Iris pigment epithelial cell (primary cell): ENCODE measurements at regions not wholly inside any gene's neighbourhood (a gene's known extent, or its start where the extent isn't known, plus 50 kb on each side); places are given as distances from the start of the nearest gene placed in this dataset.

Experiments
- DNase-seq: peaks from one replicate; pipeline ENCODE4 v3.0.0-alpha.2; 2011; ENCODE audit warnings: low read depth

DNA sequence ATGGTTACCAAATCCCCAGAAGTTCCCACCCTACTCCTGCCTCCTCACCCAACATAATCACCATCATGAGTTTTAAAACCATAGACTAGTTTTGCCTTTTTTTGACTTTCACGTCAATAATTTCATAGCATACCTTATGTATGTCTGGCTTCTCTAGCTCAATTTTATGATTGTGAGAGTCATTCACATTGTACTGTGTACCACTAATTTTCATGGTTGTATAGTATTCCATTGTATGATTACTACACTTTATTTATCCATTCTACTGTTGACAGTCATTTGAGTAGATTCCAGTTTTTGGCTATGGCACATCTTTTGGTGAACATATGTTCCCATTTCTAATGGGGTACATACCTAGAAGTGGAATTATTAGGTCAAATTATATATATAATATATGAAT is 195.3 kb upstream of the TCF21 start:
- no peak for DNase-seq

DNA sequence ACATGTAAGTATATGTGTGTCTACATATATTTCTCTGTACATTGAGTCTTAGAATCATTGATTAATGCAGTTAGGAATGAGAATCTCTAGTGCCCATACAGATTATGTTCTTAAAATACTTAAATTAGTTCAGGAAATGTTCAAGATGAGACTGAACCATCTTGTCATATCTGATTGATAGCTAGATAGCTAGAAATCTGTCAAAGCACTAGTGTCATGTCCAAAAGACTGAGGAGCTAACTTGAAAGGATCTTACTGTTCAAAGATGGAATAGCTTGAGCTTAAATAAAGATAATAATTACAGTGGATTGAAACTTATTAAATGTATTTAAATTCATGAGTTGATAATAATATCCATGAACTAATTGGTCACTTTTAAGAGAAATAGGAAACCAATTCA is 191.7 kb upstream of the TCF21 start:
- no peak for DNase-seq

DNA sequence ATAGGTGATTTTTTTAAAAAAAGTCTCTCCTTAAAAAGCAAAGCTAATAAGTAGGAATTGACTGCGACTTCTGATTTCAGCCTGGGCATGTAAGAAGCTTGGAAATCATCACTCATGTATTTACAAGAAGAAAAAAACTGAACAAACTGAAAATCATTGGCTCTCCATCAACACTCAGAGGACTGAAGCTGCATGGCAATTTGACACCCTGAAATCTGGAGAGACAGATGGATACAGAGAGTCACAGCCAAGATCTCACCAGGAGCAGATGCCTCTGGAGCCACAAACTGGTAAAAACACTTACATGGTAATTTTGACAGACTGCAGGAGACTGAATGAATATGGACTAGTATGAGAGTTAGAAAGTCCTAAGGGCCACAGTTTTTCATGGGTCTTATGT is 191.2 kb upstream of the TCF21 start:
- peak; percentile 64 for DNase-seq

DNA sequence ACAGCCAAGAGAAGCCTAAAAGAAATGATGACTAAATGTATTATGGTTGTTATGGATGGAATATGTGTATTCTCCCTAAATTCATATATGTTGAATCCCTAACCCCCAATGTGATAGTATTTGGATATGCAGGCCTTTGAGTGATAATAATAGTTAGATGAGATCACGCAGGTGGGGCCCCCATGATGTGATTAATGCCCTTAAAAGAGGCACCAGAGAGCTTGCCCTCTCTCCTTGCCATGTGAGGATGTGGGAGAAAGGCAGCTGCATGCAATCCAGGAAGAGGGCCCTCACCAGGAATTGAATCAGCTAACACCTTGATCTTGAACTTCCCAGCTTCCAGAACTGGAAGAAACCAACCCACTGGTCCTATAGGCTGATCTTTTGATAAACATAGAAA is 190.6 kb upstream of the TCF21 start:
- DNase-seq: no peak

DNA sequence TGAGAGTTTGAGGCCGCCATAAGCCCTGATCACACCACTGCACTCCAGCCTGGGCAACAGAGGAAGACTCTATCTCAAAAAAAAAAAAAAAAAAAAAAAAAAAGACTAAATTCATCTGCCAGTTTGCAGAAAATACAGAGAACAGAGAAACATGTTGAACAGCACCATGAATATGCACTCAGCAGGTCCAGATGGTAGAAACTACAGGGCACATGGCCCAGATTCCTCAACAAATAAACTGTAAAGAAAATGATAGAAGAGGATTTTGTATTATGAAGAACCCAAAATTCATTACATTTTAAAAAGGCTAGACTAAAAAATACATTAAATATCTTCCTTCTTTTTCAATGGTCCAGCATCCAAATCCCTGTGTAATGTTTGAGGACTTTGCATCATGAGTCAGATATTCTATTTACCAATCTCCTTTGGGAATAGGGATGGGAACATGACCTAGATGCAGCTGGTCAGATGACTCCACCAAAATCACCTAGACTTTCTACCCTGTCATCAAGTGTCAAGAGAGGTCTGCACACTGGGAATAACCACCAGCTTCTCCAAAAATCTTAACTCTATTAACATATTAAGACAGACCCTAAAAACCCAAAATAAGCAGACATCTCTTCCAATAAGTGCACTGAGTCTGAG is 189.1 kb upstream of the TCF21 start:
- no peak for DNase-seq

DNA sequence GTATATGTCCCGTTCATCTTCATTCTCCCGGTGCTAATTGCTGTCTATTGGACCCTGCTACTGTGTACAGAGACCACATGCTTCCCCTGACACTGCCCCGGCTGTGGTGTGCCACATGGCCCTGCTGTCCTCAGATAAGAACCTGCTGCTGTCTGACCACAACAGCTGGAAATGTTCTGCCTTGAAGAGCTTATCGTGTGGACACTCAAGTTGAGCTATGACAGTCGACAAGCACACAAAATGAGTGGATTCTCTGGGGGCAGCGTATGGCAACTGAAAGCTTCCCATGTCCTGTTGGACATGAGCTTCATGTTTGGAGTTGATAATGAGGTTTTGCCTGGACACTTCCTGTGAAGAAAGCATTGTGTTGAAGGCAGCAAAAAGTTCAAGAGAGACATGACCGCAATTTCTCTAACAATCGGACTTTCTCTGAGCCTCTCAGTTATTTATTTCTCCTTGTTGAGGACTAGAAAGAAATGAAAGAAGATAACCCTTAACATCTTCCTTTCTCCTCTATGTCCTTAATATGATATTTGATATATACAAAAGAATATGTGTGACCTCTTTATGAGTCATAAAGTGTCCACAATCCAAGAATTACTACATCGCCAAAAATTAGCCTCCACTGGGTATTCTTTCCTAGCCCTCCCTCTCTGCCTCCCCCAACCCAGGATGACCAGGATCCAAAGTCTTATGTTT is 187.1 kb upstream of the TCF21 start:
- DNase-seq: no peak

DNA sequence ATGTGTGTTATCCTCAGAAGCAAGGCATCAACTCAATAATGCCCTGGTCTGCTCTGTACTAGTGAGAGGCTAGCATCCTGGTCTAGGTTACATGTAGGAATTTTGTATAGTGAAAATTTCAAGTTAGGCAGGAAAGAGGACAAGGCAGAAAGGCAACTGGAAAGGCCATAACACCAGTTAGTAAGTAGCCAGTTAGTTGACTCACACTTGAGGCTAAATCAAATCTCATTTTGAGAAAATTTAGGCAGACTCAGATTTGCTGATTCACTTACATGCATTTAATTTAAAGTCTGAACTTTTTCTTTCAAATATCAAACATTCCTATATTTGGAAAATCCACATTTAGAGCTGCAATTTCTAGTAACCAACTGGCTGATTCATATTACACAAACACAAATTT is 184.5 kb upstream of the TCF21 start:
- peak; percentile 45 for DNase-seq

DNA sequence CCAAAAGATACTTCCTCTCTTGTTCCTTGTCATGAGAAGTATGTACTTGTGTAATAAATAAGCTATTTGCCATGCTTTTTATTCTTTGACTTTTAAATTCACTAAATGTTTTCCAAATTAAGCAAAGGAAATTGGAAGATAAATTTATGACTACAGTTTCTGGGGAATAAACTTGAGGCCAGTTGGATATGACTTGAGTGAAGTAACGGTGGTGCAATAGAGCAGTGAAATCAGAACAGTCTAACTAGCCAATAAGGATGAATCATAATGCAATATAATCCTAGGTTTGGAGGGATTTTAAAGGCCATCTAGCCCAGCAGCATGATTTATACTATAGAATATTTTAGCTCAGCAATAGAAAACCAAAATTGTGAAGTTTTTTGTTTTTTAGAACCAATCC is 183.8 kb upstream of the TCF21 start:
- peak; percentile 92 for DNase-seq

DNA sequence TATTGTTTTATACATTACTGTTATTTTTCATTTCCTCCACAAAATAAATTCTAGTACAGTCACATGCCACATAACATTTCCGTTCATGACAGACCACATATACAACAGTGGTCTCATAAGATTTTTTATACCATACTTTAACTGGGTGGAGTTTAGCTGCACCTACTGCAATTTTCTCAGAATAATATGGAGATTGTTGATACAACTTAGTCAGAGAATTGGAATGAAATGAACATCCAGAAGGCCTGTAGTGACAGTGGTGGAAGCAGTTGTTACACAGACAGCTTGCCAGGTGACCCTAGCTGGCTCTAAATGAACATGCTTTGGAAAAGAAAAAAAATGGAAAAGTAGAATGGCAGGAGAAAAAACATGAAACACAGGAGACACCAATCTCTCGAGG is 183.2 kb upstream of the TCF21 start:
- DNase-seq: peak; percentile 72

DNA sequence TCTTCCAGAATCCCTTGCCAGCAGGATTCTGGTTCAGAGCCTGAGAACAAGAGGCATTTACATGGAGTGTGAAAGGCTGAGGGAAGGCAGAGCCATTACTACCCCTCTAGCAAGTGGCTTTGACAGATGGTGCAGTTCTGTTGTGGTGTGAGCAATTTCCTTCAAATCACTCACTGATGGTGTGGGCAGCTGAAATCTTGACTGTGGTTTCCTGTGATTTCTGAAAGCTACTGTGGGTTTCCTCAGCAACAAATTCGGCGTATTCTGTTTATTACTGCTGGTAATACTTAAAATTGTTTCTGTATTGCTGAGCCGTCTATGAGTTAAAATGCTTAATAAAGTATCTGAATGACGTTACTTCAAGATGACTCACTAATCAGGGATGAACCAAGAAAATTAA is 181.5 kb upstream of the TCF21 start:
- peak; percentile 98 for DNase-seq

DNA sequence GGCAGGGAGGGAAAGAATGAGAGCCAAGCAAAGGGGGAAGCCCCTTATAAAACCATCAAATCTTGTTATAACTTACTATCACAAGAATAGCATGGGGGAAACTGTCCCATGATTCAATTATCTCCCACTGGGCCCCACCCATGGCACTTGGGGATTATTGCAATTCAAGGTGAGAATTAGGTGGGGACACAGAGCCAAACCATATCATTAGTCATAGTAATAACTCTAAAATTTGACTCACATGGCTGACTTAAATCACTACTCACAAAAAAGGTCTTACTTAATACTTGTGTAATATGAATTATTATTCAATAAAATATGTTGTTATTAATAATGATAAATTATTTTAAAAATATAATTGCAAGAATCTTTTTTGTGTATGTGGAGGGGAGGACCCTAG is 178.1 kb upstream of the TCF21 start:
- DNase-seq: no peak

DNA sequence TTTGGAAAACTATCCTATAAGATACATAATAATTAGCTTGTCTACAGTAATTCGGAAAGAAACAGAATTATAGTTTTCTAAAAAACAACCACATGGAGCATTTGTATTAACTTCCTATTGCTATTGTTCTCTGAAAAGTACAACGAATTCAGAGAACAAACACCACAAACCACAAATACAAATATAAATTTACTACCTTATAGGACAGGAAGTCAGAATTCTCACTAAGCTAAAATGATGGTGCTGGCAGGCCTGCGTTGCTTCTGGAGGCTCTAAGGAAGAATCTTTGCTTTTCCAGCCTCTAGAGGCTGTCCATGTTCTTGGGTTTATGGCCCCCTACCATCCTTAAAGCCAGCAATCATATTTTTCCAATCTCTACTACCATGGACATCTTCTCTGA is 173.6 kb upstream of the TCF21 start:
- no peak for DNase-seq

DNA sequence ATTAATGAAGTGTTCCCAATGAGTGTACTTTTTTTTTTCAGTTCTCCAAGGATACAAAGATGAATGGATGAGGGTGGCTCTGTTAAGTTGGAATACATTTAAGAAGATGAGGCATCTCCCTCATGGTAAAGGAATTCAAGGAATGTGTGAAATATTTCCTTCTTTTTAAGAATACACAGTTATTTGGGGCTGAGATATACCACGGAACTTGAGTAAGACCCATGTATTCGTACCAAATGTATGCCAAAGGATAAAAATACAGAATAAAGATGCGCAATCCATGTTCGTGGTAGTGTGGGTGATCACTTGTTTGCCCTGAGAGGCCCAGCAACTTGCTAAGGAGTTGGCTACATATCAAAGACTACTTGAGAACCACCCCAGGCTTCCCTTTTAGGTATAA is 164.2 kb upstream of the TCF21 start:
- DNase-seq: peak; percentile 70

DNA sequence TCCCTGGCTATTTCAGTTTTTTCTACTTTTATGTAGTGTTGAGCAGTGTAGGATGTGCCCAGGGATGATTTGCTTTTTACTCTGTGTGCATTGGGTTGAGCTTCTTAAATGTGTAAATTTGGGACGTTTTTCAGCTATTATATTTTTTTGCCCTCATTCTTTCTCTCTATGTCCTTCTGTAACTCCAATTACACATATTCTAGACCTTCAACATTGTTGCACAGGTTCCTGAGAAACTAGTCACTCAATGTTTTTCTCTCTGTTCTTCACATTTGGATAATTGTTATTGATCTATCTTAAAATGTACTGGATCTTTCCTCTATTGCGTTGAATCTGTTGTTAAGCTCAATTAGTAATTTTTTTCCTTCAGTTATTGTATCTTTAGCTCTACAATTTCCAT is 162.7 kb upstream of the TCF21 start:
- no peak for DNase-seq

DNA sequence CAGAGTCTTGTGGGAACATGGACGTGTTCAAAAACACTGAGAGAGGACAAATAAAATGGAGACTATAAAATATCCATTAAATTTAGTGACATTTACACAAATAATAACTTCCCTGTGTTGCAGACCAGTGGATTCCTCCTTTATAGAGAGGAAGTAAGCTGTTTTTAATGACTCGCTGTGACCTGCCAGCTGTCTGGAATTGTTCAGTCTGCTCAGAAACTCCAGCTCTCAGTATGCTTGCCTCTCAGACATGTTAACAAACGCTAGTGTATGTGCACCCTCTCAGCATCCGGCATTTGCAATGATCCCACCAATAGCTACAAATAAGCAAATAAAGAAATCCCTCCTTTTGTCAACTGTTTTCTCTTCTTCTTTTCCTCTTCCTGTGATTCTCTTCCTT is 158.0 kb upstream of the TCF21 start:
- DNase-seq: no peak

DNA sequence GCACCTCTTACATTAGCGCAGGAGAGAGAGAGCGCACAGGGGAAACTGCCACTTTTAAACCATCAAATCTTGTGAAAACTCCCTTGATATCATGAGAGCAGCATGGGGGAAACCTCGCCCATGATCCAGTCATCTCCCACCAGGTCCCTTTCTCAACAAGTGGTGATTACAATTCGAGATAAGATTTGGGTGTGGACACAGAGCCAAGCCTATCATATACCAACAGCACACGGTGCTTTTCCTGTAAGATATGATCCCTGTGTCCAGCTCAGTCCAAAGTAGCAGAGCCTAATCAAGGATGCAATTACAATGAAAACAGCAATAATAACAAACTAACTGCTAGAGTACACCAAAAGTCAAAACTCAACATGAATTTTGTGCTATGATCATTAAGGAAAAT is 148.7 kb upstream of the TCF21 start:
- DNase-seq: no peak

DNA sequence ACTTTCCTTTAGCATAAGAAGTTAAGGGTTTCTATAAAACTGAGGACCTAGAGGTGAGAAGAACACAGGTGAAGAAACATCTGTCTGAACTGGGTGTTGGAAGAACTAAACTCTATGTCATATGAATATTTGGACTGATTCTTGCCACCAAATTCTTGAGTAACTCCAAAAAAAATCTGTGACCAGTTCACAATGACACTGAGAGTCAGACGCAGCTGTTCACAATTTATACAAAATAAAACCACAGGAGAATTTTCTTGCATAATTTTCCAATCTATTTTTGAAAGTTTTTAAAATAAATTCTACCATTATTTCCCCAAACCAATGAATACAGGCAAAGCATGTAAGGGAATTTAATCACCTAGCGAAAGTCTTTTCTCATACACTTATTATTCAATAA is 148.1 kb upstream of the TCF21 start:
- no peak for DNase-seq

DNA sequence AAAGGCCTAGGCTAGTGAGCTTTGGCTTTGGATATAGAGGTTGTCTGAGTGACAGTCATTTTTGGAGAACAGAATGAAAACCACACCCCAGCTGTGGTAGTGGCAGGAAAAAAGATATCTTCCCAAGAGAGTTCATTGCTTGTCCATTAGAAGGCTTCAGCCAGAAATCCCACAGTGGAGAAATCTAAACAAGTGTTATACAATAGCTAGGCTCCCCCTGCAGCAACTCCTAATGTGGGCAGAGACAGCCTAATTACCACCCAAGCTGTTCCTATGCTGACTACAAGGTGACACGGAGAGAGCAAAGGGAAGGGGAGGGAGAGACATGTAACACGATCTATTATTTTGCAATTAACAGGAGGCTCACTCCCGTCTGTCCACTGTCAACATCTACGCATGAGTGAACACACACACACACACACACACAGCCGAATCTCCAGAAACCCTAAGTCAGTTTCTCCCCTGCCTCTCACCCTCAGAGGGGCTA is 147.5 kb upstream of the TCF21 start:
- DNase-seq: peak; percentile 52

DNA sequence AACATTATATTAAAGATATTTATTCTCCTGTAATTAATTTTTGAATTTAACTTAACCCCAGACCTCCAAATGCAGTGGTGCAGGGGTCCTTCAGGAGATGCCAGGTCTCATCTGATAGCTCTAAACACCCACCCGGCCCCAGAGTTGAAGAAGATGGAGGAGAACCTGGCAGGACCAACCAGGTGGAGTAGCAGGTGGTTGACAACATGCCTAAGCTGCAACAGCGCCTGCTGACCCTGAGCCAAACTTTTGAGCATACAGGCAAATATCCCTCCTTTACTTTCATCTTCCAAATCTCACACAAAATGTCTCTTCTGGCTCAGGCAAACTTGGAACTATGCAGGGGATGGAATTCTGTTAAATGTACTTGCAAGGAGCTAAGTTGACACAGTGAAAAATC is 145.3 kb upstream of the TCF21 start:
- no peak for DNase-seq

DNA sequence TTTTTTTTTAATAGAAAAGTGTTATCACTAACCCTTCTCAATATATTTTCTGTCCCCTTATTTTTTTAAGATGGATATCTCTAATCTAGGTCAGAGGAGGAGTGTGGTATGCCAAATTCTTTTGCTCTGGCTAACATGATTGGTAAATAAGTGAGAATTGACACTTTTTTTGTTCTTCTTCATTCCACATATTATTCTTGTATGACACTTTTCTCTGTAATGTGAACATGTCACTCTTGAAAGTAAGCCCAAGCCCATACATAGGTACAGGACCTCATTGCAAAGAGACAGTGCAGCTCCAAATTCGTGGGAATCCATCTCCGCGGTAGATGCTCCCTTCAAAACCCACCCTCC is 142.5 kb upstream of the TCF21 start:
- DNase-seq: no peak

DNA sequence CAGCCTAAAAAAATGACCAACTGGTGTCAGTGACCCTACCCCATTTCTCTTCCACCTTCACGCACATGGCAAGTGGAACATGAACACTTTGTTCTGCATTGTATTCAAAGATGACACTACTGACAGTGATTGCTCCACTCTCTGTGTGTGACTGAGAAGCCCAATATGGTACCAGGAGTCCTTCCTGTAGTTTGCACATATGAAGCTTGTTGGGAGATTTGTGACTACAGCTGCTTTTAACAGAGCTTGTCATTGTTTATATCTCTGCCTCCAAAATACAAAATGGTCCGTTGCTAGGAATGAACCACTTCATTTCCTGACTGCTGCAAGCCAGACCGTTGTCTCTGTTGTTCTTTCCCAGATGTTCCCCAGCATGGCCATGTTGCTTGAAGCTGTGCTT is 140.3 kb upstream of the TCF21 start:
- DNase-seq: no peak

DNA sequence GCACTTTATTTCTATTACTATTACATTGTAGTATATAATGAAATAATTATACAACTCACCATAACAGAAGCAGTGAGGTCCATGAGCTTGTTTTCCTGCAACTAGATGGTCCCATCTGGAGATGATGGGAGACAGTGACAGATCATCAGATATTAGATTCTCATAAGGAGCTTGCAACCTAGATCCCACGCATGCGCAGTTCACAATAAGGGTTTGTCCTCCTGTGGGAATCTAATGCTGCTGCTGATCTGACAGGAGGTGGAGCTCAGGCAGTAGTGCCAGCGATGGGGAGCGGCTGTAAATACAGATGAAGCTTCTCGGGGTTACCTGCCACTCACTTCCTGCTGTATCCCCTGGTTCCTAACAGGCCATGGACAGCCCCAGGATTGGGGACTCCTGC is 139.5 kb upstream of the TCF21 start:
- no peak for DNase-seq

DNA sequence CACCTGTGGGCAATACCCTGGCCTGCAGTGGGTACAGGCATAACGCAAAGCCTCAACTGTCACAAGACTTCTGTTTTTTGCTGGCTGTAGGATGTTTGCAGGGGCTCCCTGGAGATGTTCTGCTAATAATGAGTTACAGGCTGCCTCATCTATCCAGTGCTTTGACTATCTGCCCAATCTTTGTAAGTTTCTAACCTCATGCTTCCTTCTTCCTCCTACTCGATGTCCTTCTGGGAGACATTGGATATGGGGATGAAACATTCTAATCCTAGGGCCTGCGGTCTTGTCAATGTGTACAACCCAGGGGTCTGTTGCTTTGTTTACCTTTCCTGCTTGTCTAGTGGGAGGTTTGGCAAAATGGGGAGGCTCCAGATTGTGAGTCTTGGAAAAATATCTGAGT is 136.8 kb upstream of the TCF21 start:
- no peak for DNase-seq

DNA sequence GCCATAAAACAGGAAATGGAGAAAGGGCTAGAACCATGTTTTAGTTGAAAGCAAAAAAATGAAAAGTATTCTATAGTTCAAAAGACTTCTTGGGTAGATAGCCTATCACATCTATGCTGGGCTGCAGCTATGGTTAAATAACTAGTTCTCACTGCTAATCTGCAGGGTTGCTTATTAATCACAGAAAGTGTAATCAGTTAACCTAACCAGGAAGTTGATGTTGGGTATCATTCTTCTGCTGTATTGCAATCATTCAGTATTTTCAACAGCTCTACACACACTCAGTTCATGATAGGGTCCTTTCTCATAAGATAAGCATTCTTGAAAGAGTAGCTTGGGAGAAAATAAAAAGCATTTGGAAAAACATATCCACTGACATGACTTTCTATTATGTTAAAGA is 135.2 kb upstream of the TCF21 start:
- DNase-seq: no peak
